NT2/D1 (cell line): ENCODE measurements at regions not wholly inside any gene's neighbourhood (a gene's known extent, or its start where the extent isn't known, plus 50 kb on each side); places are given as distances from the start of the nearest gene placed in this dataset.

ENCODE experiments used
- DNase-seq: peaks from one replicate; pipeline ENCODE4 v3.0.0-alpha.2; 2011; ENCODE audit warnings: low read depth, low spot score
- H3K27me3 ChIP-seq: 2 replicates; pipeline ENCODE4 v1.6.0; 2011; ENCODE audit warnings: mild to moderate bottlenecking; ENCODE audit not compliant: insufficient read length, insufficient read depth
- H3K36me3 ChIP-seq: 2 replicates; pipeline ENCODE4 v1.6.1; 2011; ENCODE audit warnings: mild to moderate bottlenecking, low read length, mixed read lengths; ENCODE audit not compliant: insufficient read depth, insufficient read length
- H3K4me1 ChIP-seq: 2 replicates; pipeline ENCODE4 v1.5.1; 2011; ENCODE audit not compliant: insufficient read depth, insufficient read length
- H3K4me3 ChIP-seq: 2 replicates; pipeline ENCODE4 v1.5.1; 2011; ENCODE audit warnings: low read depth; ENCODE audit not compliant: insufficient read length
- H3K9ac ChIP-seq: 2 replicates; pipeline ENCODE4 v1.6.0; 2011; ENCODE audit warnings: low read depth; ENCODE audit not compliant: insufficient read length
- H3K9me3 ChIP-seq: 2 replicates; pipeline ENCODE4 v1.5.1; 2011; ENCODE audit warnings: mild to moderate bottlenecking, low read length; ENCODE audit not compliant: insufficient read depth
- SUZ12 ChIP-seq: IDR thresholded peaks from 2 replicates; pipeline ENCODE4 v1.6.1; 2011; ENCODE audit not compliant: insufficient read length, insufficient read depth; ENCODE audit errors: extremely low read depth
- YY1 ChIP-seq: IDR thresholded peaks from 2 replicates; pipeline ENCODE4 v1.6.1; 2011; ENCODE audit not compliant: insufficient read length, insufficient read depth
- ZNF274 ChIP-seq: IDR thresholded peaks from 2 replicates; pipeline ENCODE4 v1.6.1; 2011; ENCODE audit warnings: mild to moderate bottlenecking, low read depth, low read length

DNA sequence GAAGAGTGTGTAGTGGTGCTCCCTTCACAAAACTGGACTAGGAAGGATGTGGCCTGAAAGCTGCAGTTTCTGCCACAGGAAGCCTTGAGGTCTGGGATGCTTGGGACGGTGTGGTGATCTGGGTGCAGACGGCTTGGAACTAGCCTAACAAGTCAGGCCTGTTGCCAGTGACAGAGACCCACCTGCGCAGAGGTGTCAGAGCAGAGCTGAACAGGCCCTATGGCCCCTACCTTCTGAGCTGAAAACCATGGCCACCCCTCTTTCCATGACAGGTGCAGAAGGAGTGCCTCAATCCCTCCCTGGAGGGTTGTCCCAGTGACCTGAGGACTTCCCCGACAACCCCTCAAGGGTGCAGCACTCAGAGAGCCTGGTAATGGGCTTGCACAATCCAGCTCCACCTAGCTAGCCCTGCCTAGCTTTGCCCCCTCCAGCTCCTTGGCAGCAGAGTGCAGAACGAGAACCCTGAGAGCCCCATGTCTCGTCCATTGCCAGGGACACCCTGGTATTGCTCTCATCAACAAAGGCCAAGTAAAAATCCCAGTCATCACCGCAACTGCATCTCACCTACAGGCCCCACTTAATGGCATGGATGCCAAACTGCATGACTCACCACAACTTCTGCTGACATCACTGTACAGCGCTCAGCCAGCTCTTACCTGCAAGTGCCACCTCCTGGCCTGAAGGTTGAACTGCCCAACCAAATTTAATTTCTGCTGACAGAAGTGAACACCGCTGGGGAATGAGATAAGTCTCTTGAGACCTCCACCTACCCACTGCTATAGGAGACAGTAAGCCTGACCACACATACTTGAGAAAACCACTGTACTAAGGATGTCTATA lies 563.1 kb downstream of the TFAP2A start:
- no peaks in the 10 kb centered on the region for H3K36me3 ChIP-seq
- no peak overlapping the region for H3K9ac ChIP-seq
- peak; percentile 8 for DNase-seq
- peaks cover 4% of the 10 kb centered on the region for H3K4me1 ChIP-seq
- TF ChIP-seq YY1, result no peak
- TF ChIP-seq SUZ12, result no peak
- TF ChIP-seq ZNF274, result no peak
- H3K4me3 ChIP-seq, result no peak overlapping the region
- H3K27me3 ChIP-seq, result no peaks in the 10 kb centered on the region
- no peaks in the 10 kb centered on the region for H3K9me3 ChIP-seq

- 0 out of 2 replicates have a peak, but pooled peaks cover 2% of the 10 kb centered on the region for H3K9me3 ChIP-seq
Observed at GRCh38 chr6:9851006-9851405, 563.9 kb downstream of the TFAP2A start.

GRCh38 chr6:9848094-9848493 lies 566.8 kb downstream of the TFAP2A start:
- H3K9me3 ChIP-seq, result 0 out of 2 replicates have a peak, but pooled peaks cover 4% of the 10 kb centered on the region
- DNase-seq, result no peak
- no peaks in the 10 kb centered on the region for H3K36me3 ChIP-seq
- H3K27me3 ChIP-seq, result no peaks in the 10 kb centered on the region
- H3K4me1 ChIP-seq, result peaks cover 4% of the 10 kb centered on the region
- H3K9ac ChIP-seq, result no peak overlapping the region
- TF ChIP-seq ZNF274, result no peak
- no peak for TF ChIP-seq SUZ12
- TF ChIP-seq YY1, result no peak
- no peak overlapping the region for H3K4me3 ChIP-seq

More at GRCh38 chr6:9851006-9851405, 563.9 kb downstream of the TFAP2A start:
- no peak overlapping the region for H3K4me3 ChIP-seq
- TF ChIP-seq ZNF274 (no peak), SUZ12 (no peak), YY1 (no peak)
- H3K9ac ChIP-seq, result no peak overlapping the region
- DNase-seq, result no peak
- no peaks in the 10 kb centered on the region for H3K27me3 ChIP-seq
- H3K36me3 ChIP-seq, result no peaks in the 10 kb centered on the region
- peaks cover 4% of the 10 kb centered on the region for H3K4me1 ChIP-seq

DNA sequence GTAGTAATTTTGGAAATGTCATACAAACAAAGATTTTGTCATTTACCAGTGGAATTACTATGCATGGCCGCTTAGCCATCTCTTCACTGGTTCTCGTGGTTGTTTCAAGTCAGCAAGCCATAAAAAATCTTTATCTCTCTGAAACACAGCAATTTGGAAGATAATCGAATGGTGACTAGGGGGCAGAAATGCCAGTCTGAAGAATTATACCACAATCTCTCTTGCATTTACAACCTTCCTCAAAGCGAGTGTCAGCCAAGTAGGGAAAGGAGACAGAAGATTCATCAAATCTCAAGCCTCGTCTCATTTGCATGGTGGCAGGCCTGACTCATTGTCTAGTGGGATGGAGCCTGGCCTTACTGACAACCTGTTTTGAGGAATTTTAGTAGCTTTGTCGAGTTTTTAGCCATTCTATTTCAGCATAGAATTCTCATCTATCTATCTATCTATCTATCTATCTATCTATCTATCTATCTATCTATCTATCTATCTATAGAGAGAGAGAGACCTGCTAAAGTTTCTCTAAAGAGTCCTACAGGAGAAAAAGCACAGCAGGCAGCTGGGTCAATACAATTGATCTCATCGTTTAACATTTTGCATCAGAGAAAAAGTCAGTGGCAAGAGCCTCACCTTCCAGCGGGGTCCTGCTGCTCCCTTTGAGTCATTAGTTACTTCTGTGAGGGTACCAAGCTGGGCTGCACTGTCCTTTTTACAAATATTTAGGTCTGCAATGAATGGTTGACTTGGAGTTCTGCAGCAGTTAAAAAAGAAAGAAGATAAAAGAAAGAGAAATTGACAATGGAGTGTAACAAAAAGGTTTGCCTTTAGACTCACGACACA lies 572.8 kb downstream of the TFAP2A start:
- Histone ChIP-seq H3K9me3 (0 out of 2 replicates have a peak, but pooled peaks cover 4% of the 10 kb centered on the region), H3K27me3 (no peaks in the 10 kb centered on the region), H3K9ac (no peak overlapping the region), H3K4me1 (no peaks in the 10 kb centered on the region), H3K4me3 (no peak overlapping the region), H3K36me3 (no peaks in the 10 kb centered on the region)
- TF ChIP-seq SUZ12 (no peak), ZNF274 (no peak), YY1 (no peak)
- peak; percentile 8 for DNase-seq

- Histone ChIP-seq H3K36me3 (no peaks in the 10 kb centered on the region), H3K27me3 (no peaks in the 10 kb centered on the region), H3K9me3 (no peaks in the 10 kb centered on the region), H3K9ac (no peak overlapping the region), H3K4me1 (no peaks in the 10 kb centered on the region), H3K4me3 (no peak overlapping the region)
- TF ChIP-seq YY1, result no peak
- no peak for DNase-seq
Observed at GRCh38 chr6:9834233-9834632, 580.6 kb downstream of the TFAP2A start.

GRCh38 chr6:9831783-9832182 lies 583.1 kb downstream of the TFAP2A start:
- H3K36me3 ChIP-seq, result no peaks in the 10 kb centered on the region
- no peak overlapping the region for H3K4me3 ChIP-seq
- no peak for DNase-seq
- H3K9me3 ChIP-seq, result no peaks in the 10 kb centered on the region
- no peak overlapping the region for H3K9ac ChIP-seq
- TF ChIP-seq ZNF274 (no peak), YY1 (no peak), SUZ12 (no peak)
- no peaks in the 10 kb centered on the region for H3K27me3 ChIP-seq
- H3K4me1 ChIP-seq, result no peaks in the 10 kb centered on the region

GRCh38 chr6:9830808-9831207 lies 584.1 kb downstream of the TFAP2A start:
- TF ChIP-seq SUZ12, result no peak
- TF ChIP-seq ZNF274, result no peak
- no peak for TF ChIP-seq YY1
- DNase-seq, result no peak
- H3K9me3 ChIP-seq, result no peaks in the 10 kb centered on the region

More at GRCh38 chr6:9830808-9831207, 584.1 kb downstream of the TFAP2A start:
- H3K4me3 ChIP-seq, result no peak overlapping the region
- no peaks in the 10 kb centered on the region for H3K4me1 ChIP-seq
- H3K9ac ChIP-seq, result no peak overlapping the region
- no peaks in the 10 kb centered on the region for H3K36me3 ChIP-seq
- no peaks in the 10 kb centered on the region for H3K27me3 ChIP-seq
